HG03039 (cell line): ENCODE measurements at regions not wholly inside any gene's neighbourhood (a gene's known extent, or its start where the extent isn't known, plus 50 kb on each side); places are given as distances from the start of the nearest gene placed in this dataset.
"Not testable (repeated sequence)": the region's sequence is repeated elsewhere in the genome, so short reads cannot be mapped to it uniquely, and the experiment has no call there.

ENCODE experiments used
- ATAC-seq: cut with Tn5 transposase; IDR thresholded peaks from one replicate; pipeline ENCODE4 v1.9.1; 2021; ENCODE audit warnings: mild to moderate bottlenecking, moderate library complexity; ENCODE audit not compliant: unreplicated experiment

DNA sequence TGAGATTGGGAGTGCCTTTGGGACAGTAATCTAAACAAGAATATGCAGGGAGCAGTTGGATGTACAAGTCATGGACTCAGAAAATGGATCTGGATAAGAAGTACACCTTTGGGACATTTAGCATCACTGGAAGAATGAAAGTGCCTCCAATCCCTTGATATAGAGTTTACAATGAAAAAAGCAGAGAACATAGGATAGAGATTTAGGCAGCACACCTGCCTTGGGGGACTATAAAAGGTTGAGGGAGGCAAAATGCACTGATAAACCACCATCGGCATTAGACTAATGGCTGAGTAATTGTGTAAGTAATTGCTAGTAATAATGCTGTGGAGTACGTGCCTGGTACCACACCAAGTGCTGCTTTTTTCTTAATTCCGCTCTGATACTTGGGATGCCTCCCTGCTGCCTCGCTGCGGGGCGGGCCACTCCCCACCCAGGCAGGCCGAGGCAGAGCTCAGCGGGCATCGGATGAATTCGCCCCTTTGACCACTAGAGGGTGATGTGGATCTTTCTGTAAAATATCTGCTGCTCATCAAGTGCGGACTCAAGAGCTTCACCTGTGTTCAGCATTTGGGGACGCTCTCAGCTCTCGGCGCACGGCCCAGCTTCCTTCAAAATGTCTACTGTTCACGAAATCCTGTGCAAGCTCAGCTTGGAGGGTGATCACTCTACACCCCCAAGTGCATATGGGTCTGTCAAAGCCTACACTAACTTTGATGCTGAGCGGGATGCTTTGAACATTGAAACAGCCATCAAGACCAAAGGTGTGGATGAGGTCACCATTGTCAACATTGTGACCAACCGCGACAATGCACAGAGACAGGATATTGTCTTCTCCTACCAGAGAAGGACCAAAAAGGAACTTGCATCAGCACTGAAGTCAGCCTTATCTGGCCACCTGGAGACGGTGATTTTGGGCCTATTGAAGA is 99.9 kb downstream of the ANKRD18B start:
- no peak for ATAC-seq

DNA sequence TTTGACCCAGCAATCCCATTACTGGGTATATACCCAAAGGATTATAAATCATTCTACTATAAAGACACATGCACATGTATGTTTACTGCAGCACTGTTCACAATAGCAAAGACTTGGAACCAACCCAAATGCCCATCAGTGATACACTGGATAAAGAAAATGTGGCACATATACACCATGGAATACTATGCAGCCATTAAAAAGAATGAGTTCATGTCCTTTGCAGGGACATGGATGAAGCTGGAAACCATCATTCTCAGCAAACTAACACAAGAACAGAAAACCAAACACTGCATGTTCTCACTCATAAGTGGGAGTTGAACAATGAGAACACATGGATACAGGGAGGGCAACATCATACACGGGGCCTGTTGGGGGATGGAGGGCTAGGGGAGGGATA is 104.3 kb downstream of the ANKRD18B start:
- ATAC-seq = not testable (repeated sequence)

DNA sequence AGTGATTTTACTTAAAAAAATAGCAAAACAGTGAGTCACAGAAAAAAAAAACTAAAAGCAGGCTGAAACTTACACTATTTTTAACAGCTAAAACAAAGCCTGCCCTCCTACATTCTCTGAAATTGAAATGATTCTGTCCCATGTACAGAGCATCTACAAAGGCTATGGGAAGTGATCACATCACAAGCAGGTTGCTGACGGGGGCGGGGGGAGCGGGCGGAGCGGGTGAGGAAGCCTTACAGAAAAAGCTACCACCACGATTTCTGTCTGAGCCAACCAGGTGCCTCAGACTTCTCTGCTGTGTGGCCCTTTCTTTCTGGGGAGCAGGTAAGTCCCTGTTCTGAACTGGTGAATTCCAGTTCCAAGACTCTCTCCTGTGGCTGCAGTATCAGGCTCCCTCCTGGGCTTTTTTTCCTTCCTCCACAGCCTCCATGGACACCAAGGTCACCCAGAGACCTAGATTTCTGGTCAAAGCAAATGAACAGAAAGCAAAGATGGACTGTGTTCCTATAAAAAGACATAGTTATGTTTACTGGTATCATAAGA is 104.9 kb downstream of the ANKRD18B start:
- no peak for ATAC-seq

DNA sequence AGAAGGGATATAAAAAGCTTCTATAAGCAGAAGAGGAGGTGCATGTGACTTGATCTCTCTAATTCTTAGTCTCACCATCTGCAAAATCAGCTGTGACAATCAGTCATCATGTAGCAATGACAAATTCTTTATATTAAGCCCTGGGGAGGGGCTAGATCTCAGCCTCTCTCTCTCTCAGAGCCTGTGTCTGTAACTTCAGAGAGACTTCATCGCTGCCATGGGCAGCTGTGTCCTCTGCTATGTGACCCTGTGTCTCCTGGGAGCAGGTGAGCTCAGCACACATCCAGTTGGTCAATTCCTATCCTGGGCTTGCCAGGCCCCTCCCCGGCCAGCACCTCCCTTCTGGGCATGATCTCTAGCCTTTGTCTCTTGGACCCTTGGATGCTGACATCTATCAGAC is 109.6 kb downstream of the ANKRD18B start:
- ATAC-seq = no peak

DNA sequence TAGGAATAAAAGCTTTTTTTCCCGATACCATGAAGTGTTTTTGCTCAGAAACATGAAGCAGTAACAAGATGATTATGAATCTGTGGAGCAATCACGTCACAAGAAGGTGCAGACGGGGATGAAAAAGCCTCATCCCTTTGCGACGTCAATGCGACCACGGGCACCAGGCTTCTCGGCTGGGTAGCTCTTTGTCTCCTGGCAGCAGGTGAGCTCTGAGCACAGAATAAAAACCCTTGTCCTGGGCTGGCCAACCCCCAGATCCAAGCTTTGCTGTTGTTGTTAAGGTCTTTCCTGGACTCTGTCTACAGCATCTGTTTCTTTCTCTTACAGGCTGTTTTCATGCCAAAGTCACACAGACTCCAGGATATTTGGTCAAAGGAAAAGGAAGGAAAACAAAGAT is 113.8 kb downstream of the ANKRD18B start:
- no peak for ATAC-seq

DNA sequence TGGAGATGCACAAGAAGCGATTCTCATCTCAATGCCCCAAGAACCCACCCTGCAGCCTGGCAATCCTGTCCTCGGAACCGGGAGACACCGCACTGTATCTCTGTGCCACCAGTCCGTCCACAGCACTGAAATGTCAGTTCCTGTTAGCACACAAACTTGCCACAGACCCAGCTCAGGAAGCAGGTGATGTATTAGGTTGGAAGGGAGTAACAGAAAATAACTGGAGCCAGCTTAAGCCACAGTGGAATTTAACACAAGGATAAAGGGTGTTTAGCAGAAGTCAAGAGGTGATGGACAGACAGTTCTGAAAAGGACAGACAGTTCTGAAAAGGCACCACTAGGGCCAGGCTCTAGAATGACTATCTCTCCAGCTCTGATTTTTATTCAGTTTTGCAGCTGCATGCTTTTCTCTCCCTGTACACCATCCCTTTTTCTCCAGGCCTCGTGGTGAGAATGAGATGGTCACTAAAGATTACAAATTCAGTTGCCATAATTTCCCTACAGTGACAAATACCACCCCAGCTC is 114.4 kb downstream of the ANKRD18B start:
- ATAC-seq = no peak

DNA sequence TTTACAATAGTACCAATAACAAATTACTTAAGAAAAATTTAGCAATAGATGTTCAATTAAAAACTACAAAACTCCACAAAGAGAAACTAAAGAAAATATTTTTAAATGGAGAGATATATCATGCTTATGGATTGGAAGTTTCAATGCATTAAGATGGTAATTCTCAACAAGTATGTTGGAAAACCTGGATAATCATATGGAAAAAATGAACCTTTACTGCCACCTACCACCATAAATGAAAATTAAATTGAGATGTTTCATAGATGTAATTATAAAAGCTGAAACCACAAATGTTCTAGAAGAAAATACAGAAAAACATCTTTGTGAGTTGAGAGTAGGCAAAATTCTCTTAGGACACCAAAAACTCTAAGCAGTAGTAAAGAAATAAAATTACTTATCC is 121.7 kb downstream of the ANKRD18B start:
- ATAC-seq = no peak

DNA sequence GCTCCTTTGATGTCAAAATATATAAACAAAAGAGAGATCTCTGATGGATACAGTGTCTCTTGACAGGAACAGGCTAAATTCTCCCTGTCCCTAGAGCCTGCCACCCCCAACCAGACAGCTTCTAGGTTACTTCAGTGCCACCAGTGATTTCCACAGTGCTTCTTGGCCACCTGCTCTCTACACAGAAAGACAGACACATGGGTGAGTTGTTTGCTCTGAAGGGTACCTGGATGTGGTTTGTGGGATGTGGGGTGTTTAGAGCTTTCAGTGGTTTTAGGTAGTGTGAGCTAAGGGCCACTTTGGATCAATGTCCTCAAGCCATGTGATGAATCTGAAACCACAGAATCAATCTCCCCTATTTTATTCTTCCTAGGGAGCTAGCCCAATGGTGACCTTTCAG is 125.4 kb downstream of the ANKRD18B start:
- ATAC-seq = no peak

DNA sequence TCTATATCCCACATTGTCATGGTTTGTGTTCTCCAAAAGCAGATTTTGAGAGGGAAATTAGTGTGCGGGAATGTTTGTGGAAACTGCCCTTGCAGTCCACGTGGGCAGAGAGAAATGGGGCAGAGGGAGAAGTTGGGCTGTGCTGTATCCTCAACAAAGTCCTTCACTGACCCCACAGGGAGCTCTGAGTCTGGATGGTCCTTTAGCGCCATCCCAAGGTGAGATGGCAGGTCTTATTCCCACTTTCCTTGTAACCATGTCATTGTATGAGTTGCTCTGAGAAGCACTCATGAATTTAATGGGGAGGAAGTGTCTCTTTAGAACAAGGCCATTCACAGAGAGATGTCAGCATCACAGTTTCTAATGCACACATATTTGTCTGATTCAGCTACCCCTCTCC is 127.1 kb downstream of the ANKRD18B start:
- no peak for ATAC-seq

DNA sequence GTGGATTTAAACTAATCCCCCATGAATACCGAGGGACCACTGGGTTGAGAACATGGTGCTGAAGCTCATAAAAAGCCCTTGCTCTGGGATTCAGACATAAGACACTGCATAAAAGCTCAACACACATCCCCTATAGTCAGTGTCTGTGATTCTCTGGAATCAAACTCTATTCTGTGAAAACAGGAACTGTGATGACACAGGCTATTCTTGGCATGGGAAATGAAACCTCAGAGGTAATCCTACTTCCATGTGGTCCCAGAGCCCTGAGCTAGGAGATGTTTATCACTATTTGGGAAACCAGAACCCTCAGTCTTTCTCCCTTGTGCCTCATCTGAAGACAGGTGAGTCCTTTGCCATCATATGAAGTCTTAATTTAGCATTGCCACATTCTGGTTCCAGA is 135.4 kb upstream of the PRSS3 start:
- no peak for ATAC-seq

DNA sequence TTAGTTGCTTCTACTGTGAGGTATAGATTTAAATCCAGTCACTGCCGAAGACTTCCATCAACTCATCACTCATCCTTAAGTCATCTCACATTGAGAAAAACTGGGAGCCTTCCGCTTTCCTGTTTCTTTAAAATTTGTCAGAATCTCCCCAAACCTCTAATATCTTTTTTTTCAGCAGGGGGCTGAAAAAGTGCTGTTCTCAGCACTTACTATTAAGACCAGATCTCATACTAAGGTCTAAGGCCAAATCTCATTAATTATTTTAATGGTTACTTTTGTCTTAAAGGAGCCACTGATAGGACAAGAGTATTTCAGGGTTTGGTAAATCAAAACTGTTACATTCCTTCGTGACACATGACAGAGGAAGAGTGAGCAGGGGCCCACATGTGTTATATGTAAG is 134.6 kb upstream of the PRSS3 start:
- ATAC-seq = no peak

DNA sequence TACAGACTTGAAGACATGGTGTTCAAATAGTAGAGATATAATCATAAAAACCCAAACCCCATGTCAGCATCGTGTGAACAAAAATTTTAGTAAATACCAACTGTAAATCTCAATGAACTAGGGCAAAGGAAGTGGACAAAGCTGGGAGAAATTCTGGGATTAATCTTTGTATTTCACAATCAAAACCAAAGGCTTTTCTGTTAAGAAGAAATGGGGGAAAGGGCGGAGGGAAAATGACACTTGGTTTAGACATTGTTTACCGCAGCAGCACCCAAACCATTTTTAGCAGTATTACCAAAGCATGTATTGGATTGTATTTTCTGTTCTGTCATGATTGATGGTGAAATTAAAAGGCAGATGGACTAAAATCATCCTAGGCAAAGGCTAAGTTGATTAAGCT is 134.2 kb upstream of the PRSS3 start:
- ATAC-seq = no peak

DNA sequence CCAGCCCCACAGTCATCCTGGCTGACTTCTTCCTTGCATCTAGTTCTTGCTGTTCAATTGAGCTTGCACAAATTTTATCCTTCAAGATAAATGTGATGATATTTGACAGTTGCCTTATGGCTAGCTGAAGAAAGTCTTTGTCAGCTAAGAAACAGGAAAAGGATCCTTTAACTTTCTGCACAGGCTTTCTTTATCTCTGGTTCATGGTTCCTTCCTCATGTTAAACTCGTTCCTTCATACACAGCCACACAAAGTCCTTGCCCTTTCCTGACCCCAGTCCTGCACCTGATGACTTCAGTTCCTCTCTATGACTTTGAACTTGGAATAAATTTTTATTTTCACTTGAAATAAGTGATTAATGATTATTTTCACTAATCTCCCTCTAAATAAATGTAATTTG is 132.5 kb upstream of the PRSS3 start:
- ATAC-seq = no peak

DNA sequence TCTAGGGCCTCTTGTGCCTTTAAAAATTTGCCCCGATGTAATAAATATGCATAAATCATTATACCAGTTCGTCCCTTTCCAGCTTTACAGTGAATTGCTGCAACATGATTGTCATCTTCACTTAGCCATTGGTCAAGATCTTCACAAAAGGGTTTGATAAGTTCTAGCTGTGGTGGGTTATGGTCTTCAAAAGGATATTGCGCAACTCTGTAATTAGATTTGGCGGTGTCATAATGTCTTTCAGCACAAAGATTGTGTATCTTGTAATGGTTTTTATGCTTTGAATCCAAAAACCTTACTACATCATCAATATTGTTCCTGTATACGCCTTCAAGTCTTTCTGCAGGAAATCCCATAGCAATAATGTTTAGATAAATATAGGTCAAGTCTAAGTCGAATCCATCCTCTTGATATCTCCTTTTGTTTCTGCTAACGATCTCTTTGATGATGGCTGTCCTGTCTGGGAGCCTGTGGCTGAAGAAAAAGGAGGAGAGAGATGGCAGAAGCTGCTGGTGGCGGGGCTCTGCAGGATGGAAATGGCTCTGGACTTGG is 119.1 kb upstream of the PRSS3 start:
- not testable (repeated sequence) for ATAC-seq

DNA sequence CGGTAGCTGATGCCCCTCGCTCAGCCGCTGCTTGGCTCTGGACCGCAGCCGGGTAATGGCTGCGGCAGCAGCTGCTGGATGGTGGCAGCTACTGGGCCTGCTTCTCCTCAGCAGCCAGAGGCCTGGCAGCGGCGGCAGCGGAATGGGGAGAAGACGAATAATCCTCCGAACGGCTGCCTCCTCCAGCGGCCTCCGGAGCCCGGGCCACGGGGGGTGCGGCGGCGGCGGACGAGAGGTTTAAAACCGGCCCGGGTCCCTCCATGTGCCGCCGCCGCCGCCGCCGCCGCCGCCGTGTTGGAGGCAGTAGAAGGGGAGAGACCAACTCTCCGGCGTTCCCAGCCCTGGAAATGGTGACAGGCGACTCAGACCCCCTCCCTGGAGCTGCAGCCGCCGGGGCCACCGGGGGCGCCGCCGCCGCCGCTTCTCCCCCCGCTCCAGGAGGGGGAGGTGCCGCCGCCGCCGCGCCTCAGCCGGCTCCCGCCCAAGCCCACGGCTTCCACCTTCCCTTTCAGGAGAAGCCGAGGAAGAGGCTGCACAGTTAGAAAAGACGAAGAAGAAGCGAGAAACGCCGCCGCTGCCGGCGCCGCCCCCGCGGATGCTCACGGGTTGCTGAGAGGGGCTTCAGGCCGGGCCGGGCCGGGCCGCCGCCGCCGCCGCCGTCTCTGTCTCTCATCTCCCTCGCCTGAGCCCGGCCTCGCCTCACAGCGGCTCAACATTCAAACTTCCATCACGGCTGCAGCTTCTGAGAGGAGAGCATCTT is 118.4 kb upstream of the PRSS3 start:
- no peak for ATAC-seq

DNA sequence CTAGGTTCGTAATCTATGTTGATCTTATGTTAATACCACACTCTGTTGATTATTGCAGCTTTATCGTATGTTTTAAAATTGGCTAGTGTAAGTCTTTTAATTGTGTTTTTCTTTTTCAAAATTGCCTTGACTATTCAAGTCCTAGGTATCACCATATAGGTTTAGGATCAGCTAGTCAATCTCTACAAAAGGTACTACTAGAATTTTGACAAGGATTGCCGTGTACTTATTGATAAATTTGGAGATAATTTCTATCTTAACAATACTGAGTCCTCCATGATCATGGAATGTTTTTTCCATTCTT is 117.9 kb upstream of the PRSS3 start:
- ATAC-seq = no peak

DNA sequence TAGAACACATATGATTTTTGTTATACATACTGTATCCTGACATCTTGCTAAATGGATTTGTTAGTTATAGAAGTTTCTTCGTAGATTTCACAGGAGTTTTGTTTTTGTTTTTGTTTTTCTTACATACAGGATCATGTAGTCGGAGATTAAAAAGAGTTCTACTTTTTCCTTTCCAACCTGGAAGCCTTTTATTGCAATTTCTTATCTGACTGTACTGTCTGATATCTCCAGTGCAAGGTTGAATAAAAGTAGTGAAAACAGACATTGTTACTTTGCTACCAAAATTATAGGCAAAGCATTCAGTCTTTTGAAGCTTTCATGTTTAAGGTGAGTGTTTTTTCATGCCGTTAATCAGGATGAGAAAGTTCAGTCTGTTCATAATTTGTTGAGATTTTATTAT is 117.4 kb upstream of the PRSS3 start:
- ATAC-seq = no peak

DNA sequence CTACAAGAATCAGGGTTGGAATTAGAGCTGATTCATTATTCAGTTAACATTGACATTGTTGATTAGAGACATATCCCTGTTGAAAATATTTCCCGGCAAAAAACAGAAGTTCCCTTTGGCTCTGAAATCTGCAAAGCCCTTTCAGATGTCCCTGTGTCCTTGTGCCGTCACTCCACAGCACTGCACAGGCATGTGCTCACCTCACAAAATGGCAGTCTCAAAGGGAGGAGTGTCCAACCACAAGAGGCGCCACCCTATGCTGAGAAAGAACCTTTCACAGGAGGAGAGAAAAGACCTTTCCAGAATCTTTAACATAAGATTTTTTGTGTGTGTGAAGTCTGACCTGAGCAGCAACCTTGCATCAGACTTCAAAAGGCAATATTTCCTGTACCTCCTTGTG is 112.8 kb upstream of the PRSS3 start:
- no peak for ATAC-seq

DNA sequence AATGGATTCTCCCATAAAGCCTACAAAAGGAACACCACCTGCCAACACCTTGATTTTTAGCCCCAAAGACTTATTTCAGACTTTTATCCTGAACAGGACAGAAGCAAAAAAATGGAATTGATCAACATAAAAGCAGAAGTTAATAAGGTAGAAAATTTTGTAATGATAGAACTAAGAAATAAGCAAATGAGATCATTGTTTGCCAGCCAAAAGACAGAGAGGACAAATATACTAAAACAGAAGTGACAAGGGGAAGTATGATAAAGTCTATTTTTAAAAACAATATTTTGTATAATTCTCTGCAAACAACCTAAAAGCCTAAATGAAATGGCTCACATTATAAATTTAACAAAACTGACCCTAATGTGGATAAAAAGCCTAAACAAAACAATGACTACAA is 110.5 kb upstream of the PRSS3 start:
- ATAC-seq = no peak

DNA sequence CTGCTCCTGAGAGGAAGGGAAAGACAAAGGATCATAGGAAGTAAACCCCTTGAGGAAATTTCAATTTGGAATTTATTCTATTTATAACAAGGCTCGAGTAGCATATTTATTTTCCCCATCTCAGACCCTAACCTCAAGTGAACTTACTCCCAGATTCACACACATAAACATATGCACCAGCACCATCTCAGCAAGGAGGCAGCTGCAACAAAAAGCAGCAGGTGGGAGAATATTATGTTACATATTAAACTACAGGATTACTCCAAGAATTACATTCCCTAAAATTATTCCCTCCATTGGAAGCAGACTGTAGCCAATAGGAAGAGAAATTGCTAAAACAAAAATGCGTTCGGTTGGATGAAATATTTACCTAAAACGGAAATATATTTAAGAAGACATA is 108.4 kb upstream of the PRSS3 start:
- ATAC-seq = no peak

DNA sequence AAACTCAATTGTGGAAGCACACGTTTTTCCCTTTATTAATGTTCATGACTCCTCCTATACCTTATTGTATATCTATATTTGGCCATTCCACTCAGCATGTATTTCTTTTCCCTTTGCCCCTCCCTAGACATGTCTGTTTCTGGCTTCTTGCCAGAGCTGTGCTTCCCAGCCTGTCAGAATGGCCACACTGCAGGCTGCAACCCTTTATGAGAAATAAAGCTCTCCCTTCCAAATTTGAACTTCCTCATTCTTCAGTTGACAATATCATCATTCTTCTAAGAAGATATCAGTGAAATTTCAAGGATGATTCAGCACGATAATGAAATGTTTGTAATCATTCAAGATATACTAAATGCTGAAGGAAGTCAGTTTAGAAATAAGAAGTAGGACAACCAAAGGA is 107.6 kb upstream of the PRSS3 start:
- ATAC-seq = no peak
